PC-3 (cell line): ENCODE measurements at regions not wholly inside any gene's neighbourhood (a gene's known extent, or its start where the extent isn't known, plus 50 kb on each side); places are given as distances from the start of the nearest gene placed in this dataset.

ENCODE experiments used
- CTCF ChIP-seq: fragments of 300-600 bp; sonication (generic); conservative IDR thresholded peaks from 2 replicates; pipeline ENCODE4 v1.5.1; 2017; ENCODE audit warnings: antibody characterized with exemption, low read depth, mild to moderate bottlenecking, low read length
- EZH2 ChIP-seq: fragments of 300-600 bp; sonication (generic); IDR thresholded peaks from one replicate; pipeline ENCODE4 v1.6.1; 2017; ENCODE audit warnings: antibody characterized with exemption, mild to moderate bottlenecking, low read length; ENCODE audit not compliant: unreplicated experiment
- EZH2phosphoT487 ChIP-seq: fragments of 300-600 bp; sonication (generic); IDR thresholded peaks from 2 replicates; pipeline ENCODE4 v1.6.1; 2018; ENCODE audit warnings: mild to moderate bottlenecking, antibody characterized with exemption, low read length, borderline replicate concordance

- TF ChIP-seq EZH2phosphoT487, result no peak
- TF ChIP-seq CTCF, result no peak
- TF ChIP-seq EZH2, result no peak
These were observed 309.1 kb upstream of the IMPG1 start for GRCh38 chr6:76381612-76382011.
